ENCODE measurements at regions not wholly inside any gene's neighbourhood (a gene's known extent, or its start where the extent isn't known, plus 50 kb on each side); places are given as distances from the start of the nearest gene placed in this dataset.

DNA sequence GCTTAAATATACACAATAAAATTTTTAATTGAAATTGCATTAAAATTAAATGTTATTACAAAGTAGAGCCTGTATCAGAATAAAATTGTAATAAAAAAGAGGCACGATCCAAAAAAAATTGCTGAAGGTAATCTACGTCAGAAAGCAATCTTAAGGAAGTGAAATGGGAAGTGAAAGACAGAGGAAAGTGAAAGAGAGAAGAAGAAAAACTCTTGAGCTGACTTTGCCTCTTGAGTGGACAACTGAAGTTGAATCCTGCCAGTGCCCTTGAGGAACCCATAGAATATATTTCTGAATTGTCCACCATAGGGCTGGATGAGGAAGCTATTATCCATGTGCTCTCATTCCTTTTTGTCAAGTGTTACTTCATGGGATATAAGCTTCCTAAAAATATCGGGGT lies 285.1 kb upstream of the STAC start:
- intact Hi-C loops (cut with DNase I; ENCODE audit: low total_unique reads) = no loop called here
- in situ Hi-C loops (cut with MboI; ENCODE audit: low pct_ligation_motif_present in 1 of 4, low pct_unique_long_range_greater_than_20kb in 1 of 4, low sequenced_read_pairs in 3 of 4) = no loop called here
- Histone ChIP-seq H3K27me3 (no peaks in the 10 kb centered on the region), H3K9me3 (no peaks in the 10 kb centered on the region), H3K4me3 (no peak overlapping the region), H3K36me3 (no peaks in the 10 kb centered on the region), H3K27ac (no peak overlapping the region), H3K4me1 (no peaks in the 10 kb centered on the region)
- TF ChIP-seq POLR2AphosphoS5 (IDR thresholded peaks at IDR 0.05) (no peak), POLR2A (IDR thresholded peaks at IDR 0.05) (no peak), EP300 (IDR thresholded peaks at IDR 0.05; ENCODE audit: low read depth) (no peak)
- TF ChIP-seq, protein P1, sequence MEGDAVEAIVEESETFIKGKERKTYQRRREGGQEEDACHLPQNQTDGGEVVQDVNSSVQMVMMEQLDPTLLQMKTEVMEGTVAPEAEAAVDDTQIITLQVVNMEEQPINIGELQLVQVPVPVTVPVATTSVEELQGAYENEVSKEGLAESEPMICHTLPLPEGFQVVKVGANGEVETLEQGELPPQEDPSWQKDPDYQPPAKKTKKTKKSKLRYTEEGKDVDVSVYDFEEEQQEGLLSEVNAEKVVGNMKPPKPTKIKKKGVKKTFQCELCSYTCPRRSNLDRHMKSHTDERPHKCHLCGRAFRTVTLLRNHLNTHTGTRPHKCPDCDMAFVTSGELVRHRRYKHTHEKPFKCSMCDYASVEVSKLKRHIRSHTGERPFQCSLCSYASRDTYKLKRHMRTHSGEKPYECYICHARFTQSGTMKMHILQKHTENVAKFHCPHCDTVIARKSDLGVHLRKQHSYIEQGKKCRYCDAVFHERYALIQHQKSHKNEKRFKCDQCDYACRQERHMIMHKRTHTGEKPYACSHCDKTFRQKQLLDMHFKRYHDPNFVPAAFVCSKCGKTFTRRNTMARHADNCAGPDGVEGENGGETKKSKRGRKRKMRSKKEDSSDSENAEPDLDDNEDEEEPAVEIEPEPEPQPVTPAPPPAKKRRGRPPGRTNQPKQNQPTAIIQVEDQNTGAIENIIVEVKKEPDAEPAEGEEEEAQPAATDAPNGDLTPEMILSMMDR (IDR thresholded peaks at IDR 0.05) = no peak
- no peak for DNase-seq
- 54 to 75% methylated on average over 3 of the region's 3 CpGs for WGBS, 2 donors (ENCODE audit: low coverage in 1 of 2)

DNA sequence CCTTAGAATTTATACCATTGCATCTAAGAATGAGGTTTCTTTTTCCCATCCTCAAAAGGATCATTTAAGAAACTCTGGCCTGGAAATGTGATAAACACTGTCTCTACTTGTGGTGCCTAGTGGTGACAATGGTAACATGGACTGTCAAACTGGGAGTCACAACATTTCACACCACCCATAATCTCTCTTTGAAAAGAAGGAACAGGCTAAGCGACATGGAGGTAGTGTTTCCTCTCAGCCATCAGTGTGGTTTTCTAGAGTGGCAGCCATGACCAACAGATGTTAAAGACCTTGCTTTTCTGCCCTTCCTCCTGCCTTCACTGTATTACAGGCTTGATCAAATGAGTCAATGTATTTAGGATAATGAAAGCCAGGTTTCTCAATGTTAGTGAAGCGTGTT lies 283.1 kb upstream of the STAC start:
- in situ Hi-C loops (cut with MboI; ENCODE audit: low pct_ligation_motif_present in 1 of 4, low pct_unique_long_range_greater_than_20kb in 1 of 4, low sequenced_read_pairs in 3 of 4) (no loop called here), intact Hi-C loops (cut with DNase I; ENCODE audit: low total_unique reads) (no loop called here)
- H3K4me1 ChIP-seq = no peaks in the 10 kb centered on the region
- no peaks in the 10 kb centered on the region for H3K27me3 ChIP-seq
- no peak for DNase-seq
- TF ChIP-seq, protein P1 (IDR thresholded peaks at IDR 0.05) = no peak
- TF ChIP-seq POLR2AphosphoS5 (IDR thresholded peaks at IDR 0.05) = no peak
- TF ChIP-seq EP300 (IDR thresholded peaks at IDR 0.05; ENCODE audit: low read depth) = no peak
- TF ChIP-seq POLR2A (IDR thresholded peaks at IDR 0.05) = no peak
- H3K36me3 ChIP-seq = no peaks in the 10 kb centered on the region
- H3K27ac ChIP-seq = no peak overlapping the region
- 63 to 80% methylated on average over 1 to 2 of the region's 2 CpGs for WGBS, 2 donors (ENCODE audit: low coverage in 1 of 2)
- no peak overlapping the region for H3K4me3 ChIP-seq
- no peaks in the 10 kb centered on the region for H3K9me3 ChIP-seq

DNA sequence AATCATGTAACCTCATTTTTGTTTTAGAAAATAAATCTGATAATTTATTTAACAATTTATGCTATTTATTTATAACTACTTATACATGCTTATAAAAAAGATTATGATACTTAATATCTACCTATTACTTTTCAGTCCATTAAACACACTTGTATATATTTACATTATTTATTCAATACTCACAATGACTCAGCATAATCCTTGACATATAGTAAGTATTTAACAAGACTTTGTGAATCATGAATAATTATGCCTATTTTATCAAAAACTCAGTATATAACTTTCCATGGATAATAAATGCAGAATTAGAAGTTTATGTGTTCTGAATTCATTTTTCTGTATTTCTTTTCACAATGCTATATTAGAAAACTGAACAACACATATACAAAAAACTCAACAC lies 266.0 kb upstream of the STAC start:
- Histone ChIP-seq H3K36me3 (no peaks in the 10 kb centered on the region), H3K4me1 (no peaks in the 10 kb centered on the region), H3K27ac (no peak overlapping the region), H3K9me3 (no peaks in the 10 kb centered on the region), H3K4me3 (no peak overlapping the region), H3K27me3 (no peaks in the 10 kb centered on the region)
- no peak for DNase-seq
- no peak for TF ChIP-seq EP300 (IDR thresholded peaks at IDR 0.05; ENCODE audit: low read depth)
- TF ChIP-seq POLR2AphosphoS5 (IDR thresholded peaks at IDR 0.05) = no peak
- intact Hi-C loops (cut with DNase I; ENCODE audit: low total_unique reads) (no loop called here), in situ Hi-C loops (cut with MboI; ENCODE audit: low pct_ligation_motif_present in 1 of 4, low pct_unique_long_range_greater_than_20kb in 1 of 4, low sequenced_read_pairs in 3 of 4) (no loop called here)

DNA sequence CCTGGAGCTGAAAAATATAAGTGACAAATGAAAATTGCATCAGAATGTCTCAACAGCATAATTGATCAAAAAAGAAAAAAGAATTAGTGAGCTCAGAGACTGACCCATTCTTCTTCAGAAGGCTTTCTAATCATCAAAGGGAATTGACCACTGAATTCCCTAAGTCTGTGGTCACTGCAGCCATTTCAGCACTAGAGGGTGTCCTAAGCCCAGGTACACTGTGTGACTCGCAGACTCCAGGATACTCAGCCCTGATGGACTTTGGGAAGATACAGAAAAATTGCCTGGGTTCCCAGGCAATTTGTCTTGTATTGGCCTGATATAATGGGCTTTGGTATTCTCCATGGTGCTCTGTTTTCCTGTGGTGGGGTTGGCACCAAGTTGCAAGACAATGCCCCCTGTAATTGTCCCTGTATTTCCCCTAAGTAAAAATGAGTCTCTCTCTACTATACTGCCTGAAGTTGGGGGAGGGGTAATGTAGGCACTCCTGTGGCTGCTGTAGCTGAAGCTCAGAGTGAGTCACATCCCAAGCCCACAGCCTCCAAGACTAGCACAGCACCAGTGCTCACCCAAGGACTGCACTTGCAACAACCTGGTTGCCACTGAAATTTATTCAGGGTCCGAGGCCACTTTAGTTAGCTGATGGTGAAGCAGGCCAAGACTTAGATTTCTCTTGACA lies 256.0 kb upstream of the STAC start:
- 20 to 51% methylated on average over 1 to 2 of the region's 2 CpGs for WGBS, 2 donors (ENCODE audit: low coverage in 1 of 2)
- H3K36me3 ChIP-seq = no peaks in the 10 kb centered on the region

More for the DNA sequence above, 256.0 kb upstream of the STAC start:
- Histone ChIP-seq H3K9me3 (no peaks in the 10 kb centered on the region), H3K27ac (no peak overlapping the region), H3K4me1 (no peaks in the 10 kb centered on the region), H3K27me3 (no peaks in the 10 kb centered on the region), H3K4me3 (no peak overlapping the region)
- in situ Hi-C loops (cut with MboI; ENCODE audit: low pct_ligation_motif_present in 1 of 4, low pct_unique_long_range_greater_than_20kb in 1 of 4, low sequenced_read_pairs in 3 of 4) = no loop called here
- intact Hi-C loops (cut with DNase I; ENCODE audit: low total_unique reads) = no loop called here
- no peak for DNase-seq
- TF ChIP-seq, protein P1 (IDR thresholded peaks at IDR 0.05) = no peak
- TF ChIP-seq POLR2AphosphoS5 (IDR thresholded peaks at IDR 0.05) (no peak), EP300 (IDR thresholded peaks at IDR 0.05; ENCODE audit: low read depth) (no peak), POLR2A (IDR thresholded peaks at IDR 0.05) (no peak)

Measured in transverse colon (tissue), 4 donors.